NCI-H2196 (cell line): ENCODE measurements at regions not wholly inside any gene's neighbourhood (a gene's known extent, or its start where the extent isn't known, plus 50 kb on each side); places are given as distances from the start of the nearest gene placed in this dataset.
"Not testable (repeated sequence)": the region's sequence is repeated elsewhere in the genome, so short reads cannot be mapped to it uniquely, and the experiment has no call there.

Experiments
- DNase-seq: peaks from one replicate; lab custom pipeline; 2025; ENCODE audit not compliant: unreplicated experiment; lab: John Stamatoyannopoulos, UW

GRCh38 chr15:23750179-23750578 lies 63.1 kb upstream of the NDN start:
- DNase-seq: no peak

DNA sequence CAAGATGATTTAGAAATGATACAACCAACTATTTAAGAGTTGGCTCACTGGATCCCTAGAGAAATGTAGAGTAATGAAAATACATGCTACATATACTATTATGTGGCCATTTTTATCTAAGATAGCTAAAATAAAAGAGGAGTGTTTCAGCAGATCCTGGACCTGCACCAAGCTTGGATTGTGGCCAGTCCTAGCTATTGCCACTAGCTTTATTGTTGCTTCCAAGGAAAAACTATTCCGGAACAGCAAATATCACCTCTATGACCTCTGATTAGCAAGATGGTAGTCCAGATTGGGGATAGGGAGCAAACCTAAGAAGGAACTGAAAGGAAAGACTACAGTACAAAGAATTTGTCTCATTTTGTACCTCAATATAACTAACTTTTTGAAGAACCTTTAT lies 63.7 kb upstream of the NDN start:
- DNase-seq: no peak

GRCh38 chr15:23753248-23753647 lies 66.1 kb upstream of the NDN start:
- DNase-seq: no peak

- no peak for DNase-seq
These were observed 71.8 kb upstream of the NDN start for GRCh38 chr15:23758891-23759290.

GRCh38 chr15:23760024-23760423 lies 72.9 kb upstream of the NDN start:
- no peak for DNase-seq

GRCh38 chr15:23761386-23761785 lies 74.3 kb upstream of the NDN start:
- no peak for DNase-seq

DNA sequence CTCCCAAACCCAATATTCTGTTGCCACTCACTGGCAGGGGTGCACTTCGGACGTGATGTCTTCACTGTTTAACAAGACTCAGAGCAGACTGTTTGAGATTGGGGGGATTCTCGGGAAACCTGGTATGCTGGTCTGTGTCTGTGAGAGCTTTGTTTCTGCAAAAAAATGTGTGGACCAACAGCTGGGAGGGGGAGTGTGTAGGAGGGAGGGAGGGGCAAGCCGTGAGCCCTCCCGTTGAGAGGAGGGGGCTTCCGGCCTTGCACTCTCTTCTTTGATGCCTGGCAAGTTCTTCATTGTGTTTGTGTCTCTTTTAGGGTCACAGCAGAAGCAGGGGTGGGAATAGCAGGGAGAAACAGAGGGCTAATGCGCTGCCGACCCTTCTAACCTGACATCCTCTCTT lies 74.9 kb upstream of the NDN start:
- no peak for DNase-seq

- no peak for DNase-seq
These were observed 75.9 kb upstream of the NDN start for GRCh38 chr15:23763021-23763420.

DNA sequence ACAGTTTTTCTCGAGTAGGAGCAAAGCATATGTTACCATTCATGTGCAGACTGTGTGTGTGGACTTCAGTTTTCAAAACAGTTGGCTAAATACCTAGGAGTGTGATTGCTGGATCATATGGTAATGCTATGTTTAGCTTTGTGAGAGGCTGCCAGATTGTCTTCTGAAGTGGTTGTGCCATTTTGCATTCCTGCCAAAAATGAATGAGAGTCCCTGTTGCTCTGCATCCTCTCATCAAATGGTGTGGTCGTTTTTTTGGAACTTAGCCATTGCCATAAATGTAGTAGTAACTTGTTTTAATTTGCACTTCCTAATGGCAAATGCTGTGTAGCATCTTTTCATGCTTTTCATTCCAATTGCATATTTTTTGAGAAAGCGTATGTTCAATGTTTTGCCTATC lies 77.2 kb upstream of the NDN start:
- DNase-seq: no peak

DNA sequence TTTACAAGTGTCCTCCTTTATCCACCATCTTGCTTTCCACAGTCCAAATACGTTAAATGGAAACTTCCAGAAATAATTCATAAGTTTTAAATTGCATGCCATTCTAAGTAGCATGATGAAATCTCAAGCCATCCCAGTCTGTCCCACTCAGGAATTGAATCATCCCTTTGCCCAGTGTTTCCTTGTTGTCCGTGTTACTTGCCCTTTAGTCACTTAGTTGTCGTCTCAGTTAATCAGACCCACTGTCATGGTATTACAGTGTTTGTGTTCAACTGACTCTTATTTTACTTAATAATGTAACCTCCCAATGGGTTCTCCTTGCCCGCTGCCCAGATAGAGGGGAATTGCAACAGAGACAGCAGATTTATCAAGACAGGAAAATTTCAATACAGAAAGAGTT lies 77.6 kb upstream of the NDN start:
- no peak for DNase-seq

GRCh38 chr15:23766779-23767178 lies 79.7 kb upstream of the NDN start:
- DNase-seq: not testable (repeated sequence)

DNA sequence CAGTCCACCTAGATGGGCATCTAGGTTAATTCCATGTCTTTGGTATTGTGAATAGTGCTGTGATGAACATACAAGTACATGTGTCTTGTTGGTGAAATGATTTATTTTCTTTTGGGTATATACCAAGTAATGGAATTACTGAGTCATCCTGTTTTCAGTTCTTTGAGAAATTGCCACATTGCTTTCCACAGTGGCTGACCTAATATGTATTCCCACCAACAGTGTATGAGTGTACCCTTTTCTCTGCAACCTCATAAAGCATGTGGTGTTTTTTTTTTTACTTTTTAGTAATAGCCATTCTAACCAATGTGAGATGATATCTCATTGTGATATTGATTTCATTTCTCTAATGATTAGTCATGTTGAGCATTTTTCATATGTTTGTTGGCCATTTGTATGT lies 86.0 kb upstream of the NDN start:
- no peak for DNase-seq

GRCh38 chr15:23787346-23788105 lies 100.4 kb upstream of the NDN start:
- no peak for DNase-seq

GRCh38 chr15:23793191-23793680 lies 106.1 kb upstream of the NDN start:
- DNase-seq: no peak

- no peak for DNase-seq
These were observed 110.8 kb upstream of the NDN start for GRCh38 chr15:23797747-23798446.

GRCh38 chr15:23801881-23802280 lies 114.8 kb upstream of the NDN start:
- no peak for DNase-seq

- DNase-seq: not testable (repeated sequence)
These were observed 115.9 kb upstream of the NDN start for GRCh38 chr15:23802896-23803435.

- no peak for DNase-seq
These were observed 119.9 kb upstream of the NDN start for GRCh38 chr15:23806980-23807379.

DNA sequence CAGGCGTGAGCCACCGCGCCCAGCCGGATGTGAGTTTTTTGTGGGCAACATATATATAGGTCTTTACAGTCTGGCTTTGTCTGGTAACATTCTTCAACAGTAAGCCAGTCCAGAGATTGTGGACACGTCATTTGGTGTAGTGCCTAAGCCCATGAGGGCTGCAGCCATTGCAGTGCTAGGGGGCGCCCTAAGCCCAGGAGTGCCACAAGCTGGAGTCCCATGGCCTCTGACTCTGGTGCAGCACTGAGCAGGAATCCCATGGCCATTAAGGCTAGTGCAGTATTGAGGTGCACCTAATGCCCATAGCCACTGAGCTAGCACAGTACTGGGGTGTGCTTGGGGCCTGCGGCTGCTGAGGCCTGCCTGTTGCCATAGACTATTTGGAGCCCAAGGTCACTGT lies 136.4 kb upstream of the NDN start:
- no peak for DNase-seq

DNA sequence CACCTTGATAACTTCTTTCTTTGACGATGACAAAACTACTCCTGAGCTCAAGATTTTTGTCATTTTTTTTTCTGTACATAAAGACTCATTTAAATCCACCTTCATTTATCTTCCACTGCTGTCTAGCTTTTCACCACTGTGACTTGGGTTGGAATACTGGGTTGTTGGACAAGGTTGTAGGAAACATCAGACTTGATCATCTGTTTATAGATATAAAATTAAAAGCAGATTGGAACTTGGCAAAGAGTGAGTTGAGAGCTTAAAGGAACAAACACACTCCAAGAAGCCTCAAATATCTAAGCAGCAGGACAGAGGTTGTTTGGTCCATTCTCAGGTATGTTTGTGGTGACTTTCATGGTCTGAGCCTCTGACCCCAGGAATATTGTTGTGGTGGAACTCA lies 141.7 kb upstream of the NDN start:
- DNase-seq: no peak

- DNase-seq: no peak
These were observed 148.8 kb upstream of the NDN start for GRCh38 chr15:23835953-23836352.

DNA sequence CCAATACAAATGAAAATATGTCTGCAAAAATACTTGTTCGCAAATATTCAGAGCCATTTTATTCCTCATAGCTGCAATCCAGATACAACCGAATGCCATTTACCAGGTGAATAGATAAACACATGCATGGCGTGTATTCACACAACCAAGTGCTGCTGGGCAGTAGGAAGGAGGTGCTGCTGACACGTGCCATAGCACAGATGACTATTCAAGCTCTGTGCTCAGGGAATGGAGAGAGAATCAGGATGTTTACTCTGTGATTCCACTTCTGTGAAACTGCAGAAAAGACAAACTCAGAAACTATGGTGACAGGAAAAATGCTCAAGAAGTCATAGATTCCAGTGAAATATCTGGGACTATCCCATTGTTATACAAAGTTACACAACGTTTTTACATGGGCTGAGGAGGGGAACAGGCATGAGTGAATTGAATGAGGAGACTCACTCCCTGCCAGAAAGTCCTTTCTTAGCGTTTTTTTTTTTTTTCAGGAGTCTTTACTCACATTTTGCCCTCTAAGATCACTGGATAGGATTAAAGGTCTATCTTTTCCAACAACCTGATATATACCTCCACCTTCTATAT lies 152.9 kb upstream of the NDN start:
- no peak for DNase-seq
